ENCODE measurements at regions not wholly inside any gene's neighbourhood (a gene's known extent, or its start where the extent isn't known, plus 50 kb on each side); places are given as distances from the start of the nearest gene placed in this dataset.

DNA sequence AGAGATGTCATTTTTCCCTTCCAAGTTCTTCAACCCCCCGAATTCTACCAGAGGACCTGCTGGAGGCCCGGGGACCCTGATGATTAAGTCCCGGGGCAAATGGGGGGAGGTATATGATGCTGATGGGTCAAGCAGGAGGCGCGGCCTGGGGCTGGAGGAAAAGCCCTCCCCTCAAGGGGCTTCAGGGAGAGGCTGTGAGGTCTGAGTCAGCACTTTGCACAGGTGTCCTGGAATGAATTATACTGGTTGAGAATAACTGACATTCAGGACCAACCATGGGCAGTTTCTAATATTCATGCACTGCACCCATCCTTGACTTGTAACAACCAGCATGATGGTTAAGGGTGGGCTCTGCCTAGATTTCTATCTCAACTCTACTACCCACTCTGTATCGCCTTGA, 146.8 kb upstream of the SYT13 start:
- ChIA-PET POLR2A (no interaction called here), CTCF (no interaction called here)
- Histone ChIP-seq H3K4me1 (ENCODE audit: control insufficient read depth in 1 of 2, insufficient read depth in 2 of 2, low read depth in 1 of 2, low read length in 1 of 2) (peaks cover 0 to 9% of the 10 kb centered on the region in 2 experiments; a peak in 2 of 4 replicates), H3K36me3 (replicated peaks in 1 of 2; ENCODE audit: control insufficient read depth in 1 of 2, insufficient read depth in 2 of 2, low read length in 1 of 2) (no peaks in the 10 kb centered on the region), H3F3A (replicated peaks; ENCODE audit: insufficient read depth) (no peaks in the 10 kb centered on the region), H3K4me3 (ENCODE audit: low read depth in 2 of 2, low read length in 1 of 2) (no peak overlapping the region), H3K27ac (ENCODE audit: low read depth in 2 of 2, low read length in 1 of 2) (no peak overlapping the region), H3K9me3 (no peaks in the 10 kb centered on the region), H3K4me2 (no peak overlapping the region), H3K9ac (no peak overlapping the region), H3K79me2 (ENCODE audit: insufficient read depth) (no peaks in the 10 kb centered on the region), H3K27me3 (ENCODE audit: insufficient read depth) (peaks cover 15% of the 10 kb centered on the region; the same call in 1 of the 2 replicates), H3K9me2 (no peaks in the 10 kb centered on the region), H4K20me1 (ENCODE audit: insufficient read depth) (no peaks in the 10 kb centered on the region), H2AFZ (ENCODE audit: low read depth) (no peak overlapping the region)
- no peak for TF ChIP-seq GATA2 (CRISPR knock-in tag; IDR thresholded peaks at IDR 0.05)
- no peak for DNase-seq
- WGBS (ENCODE audit: low lambda C conversion rate), result 60% methylated on average over 6 of the region's 6 CpGs

DNA sequence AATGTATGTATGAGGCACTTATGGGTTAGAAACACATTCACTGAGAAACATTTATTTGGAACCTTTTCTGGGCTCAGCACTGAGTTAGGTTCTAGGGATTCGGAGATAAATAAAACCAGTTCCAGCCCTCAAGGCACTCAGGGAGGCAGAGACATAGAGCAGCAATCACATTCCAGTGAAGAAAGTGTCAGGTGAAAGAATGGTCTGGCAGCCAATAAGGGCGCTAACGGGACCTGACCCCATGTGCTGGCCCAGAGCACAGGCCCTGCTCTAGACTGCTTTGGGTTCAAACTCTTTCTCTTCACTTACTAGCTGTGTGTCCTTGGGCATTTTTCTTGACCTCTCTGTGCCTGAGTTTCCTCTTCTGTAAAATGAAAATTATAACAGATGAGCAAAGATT, 146.0 kb upstream of the SYT13 start:
- WGBS (ENCODE audit: low lambda C conversion rate), result 64% methylated on average over 3 of the region's 3 CpGs
- Histone ChIP-seq H3K79me2 (ENCODE audit: insufficient read depth) (no peaks in the 10 kb centered on the region), H3K9me2 (no peaks in the 10 kb centered on the region), H3K27me3 (ENCODE audit: insufficient read depth) (peaks cover 18% of the 10 kb centered on the region; the same call in 1 of the 2 replicates), H3K9ac (no peak overlapping the region), H3F3A (replicated peaks; ENCODE audit: insufficient read depth) (no peaks in the 10 kb centered on the region), H3K4me3 (ENCODE audit: low read depth in 2 of 2, low read length in 1 of 2) (no peak overlapping the region), H3K4me1 (ENCODE audit: control insufficient read depth in 1 of 2, insufficient read depth in 2 of 2, low read depth in 1 of 2, low read length in 1 of 2) (peaks cover 0 to 9% of the 10 kb centered on the region in 2 experiments; a peak in 2 of 4 replicates), H3K4me2 (no peak overlapping the region), H3K36me3 (replicated peaks in 1 of 2; ENCODE audit: control insufficient read depth in 1 of 2, insufficient read depth in 2 of 2, low read length in 1 of 2) (no peaks in the 10 kb centered on the region), H2AFZ (ENCODE audit: low read depth) (no peak overlapping the region), H3K9me3 (no peaks in the 10 kb centered on the region), H3K27ac (ENCODE audit: low read depth in 2 of 2, low read length in 1 of 2) (no peak overlapping the region), H4K20me1 (ENCODE audit: insufficient read depth) (no peaks in the 10 kb centered on the region)
- DNase-seq, result no peak
- ChIA-PET POLR2A (interaction anchor here (0.6 kb wide), 1 partner anchor 498 kb away, joined by 4 read pairs; no protein-coding TSS in a partner anchor), CTCF (interaction anchor here (0.9 to 1.9 kb wide), 2 partner anchors 16 to 61 kb away, joined by 4 to 6 read pairs; no protein-coding TSS in a partner anchor)
- TF ChIP-seq NRF1 (IDR thresholded peaks at IDR 0.05; ENCODE audit: low read depth, low read length) (no peak), ELF1 (IDR thresholded peaks at IDR 0.05) (no peak), CHD2 (IDR thresholded peaks at IDR 0.05; ENCODE audit: low read length, partially characterized antibody) (no peak), TEAD4 (IDR thresholded peaks at IDR 0.05; ENCODE audit: borderline replicate concordance, insufficient read depth) (no peak), NFIC (IDR thresholded peaks at IDR 0.05; ENCODE audit: borderline replicate concordance) (no peak), RXRA (IDR thresholded peaks at IDR 0.05; ENCODE audit: borderline replicate concordance, low read depth) (no peak), TAF1 (IDR thresholded peaks at IDR 0.05; ENCODE audit: borderline replicate concordance, low read depth, low read length) (no peak)
- TF ChIP-seq, protein P1, sequence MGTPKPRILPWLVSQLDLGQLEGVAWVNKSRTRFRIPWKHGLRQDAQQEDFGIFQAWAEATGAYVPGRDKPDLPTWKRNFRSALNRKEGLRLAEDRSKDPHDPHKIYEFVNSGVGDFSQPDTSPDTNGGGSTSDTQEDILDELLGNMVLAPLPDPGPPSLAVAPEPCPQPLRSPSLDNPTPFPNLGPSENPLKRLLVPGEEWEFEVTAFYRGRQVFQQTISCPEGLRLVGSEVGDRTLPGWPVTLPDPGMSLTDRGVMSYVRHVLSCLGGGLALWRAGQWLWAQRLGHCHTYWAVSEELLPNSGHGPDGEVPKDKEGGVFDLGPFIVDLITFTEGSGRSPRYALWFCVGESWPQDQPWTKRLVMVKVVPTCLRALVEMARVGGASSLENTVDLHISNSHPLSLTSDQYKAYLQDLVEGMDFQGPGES (IDR thresholded peaks at IDR 0.05; ENCODE audit: low read depth, low read length), result no peak
